ENCODE measurements at regions not wholly inside any gene's neighbourhood (a gene's known extent, or its start where the extent isn't known, plus 50 kb on each side); places are given as distances from the start of the nearest gene placed in this dataset.

DNA sequence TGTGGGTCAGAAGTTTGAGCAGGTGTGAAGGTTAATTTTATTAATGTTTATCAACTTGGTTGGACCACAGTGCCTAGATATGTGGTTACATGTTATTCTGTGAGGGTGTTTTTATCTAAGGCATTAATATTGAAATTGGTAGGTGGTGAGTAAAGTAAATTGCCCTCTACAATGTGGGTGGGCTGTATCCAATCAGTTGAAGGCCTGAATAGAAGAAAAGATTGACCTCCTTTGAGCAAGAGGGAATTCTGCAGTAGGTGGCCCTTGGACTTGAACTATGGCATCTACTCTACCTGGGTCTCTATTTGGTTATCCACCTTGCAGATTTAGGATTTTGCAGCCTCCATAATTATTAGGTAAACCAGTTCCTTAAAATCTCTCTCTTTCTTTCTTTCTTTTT is 356.8 kb upstream of the EEF2KMT start:
- Histone ChIP-seq H3K27ac (ENCODE audit: low read depth, low read length) (no peak overlapping the region), H3K36me3 (ENCODE audit: control insufficient read depth in 1 of 2, insufficient read depth in 2 of 2, low read length in 2 of 2) (no peaks in the 10 kb centered on the region), H3K4me1 (ENCODE audit: control insufficient read depth in 1 of 2, insufficient read depth in 2 of 2, low read length in 2 of 2) (no peaks in the 10 kb centered on the region), H4K20me1 (ENCODE audit: insufficient read depth) (no peaks in the 10 kb centered on the region), H2AFZ (ENCODE audit: low read depth, low read length, poor library complexity, severe bottlenecking) (no peak overlapping the region), H3K27me3 (ENCODE audit: insufficient read depth, low read length) (peaks cover 7% of the 10 kb centered on the region), H3K79me2 (ENCODE audit: insufficient read depth, low read length) (no peaks in the 10 kb centered on the region), H3K4me2 (ENCODE audit: low read length) (no peak overlapping the region), H3K9ac (ENCODE audit: low read length) (no peak overlapping the region), H3K9me3 (ENCODE audit: control insufficient read depth in 1 of 2, insufficient read depth in 1 of 2, low read depth in 1 of 2, low read length in 2 of 2) (no peaks in the 10 kb centered on the region), H3K4me3 (replicated peaks in 1 of 2; ENCODE audit: low read depth in 1 of 2, low read length in 2 of 2) (no peak overlapping the region), H3K9me2 (ENCODE audit: insufficient read depth) (no peaks in the 10 kb centered on the region)
- intact Hi-C loops (cut with micrococcal nuclease), result no loop called here
- TF ChIP-seq TCF7L2 (IDR thresholded peaks at IDR 0.05; ENCODE audit: borderline replicate concordance, extremely low read depth, insufficient read depth, insufficient read length) (no peak), SP1 (IDR thresholded peaks at IDR 0.05; ENCODE audit: low read depth) (no peak), EZH2 (IDR thresholded peaks at IDR 0.05) (no peak), YY1 (IDR thresholded peaks at IDR 0.05; ENCODE audit: extremely low read depth, insufficient replicate concordance, low read depth, low read length) (no peak), FOSL1 (IDR thresholded peaks at IDR 0.05; ENCODE audit: low read depth) (no peak), POLR2A (IDR thresholded peaks at IDR 0.05; ENCODE audit: borderline replicate concordance, extremely low read depth, insufficient read depth, insufficient read length) (no peak), ZNF274 (IDR thresholded peaks at IDR 0.05; ENCODE audit: low read depth, low read length) (no peak), RAD21 (IDR thresholded peaks at IDR 0.05; ENCODE audit: low read depth) (no peak), ZFX (IDR thresholded peaks at IDR 0.05) (no peak), EZH2phosphoT487 (IDR thresholded peaks at IDR 0.05; ENCODE audit: borderline replicate concordance) (no peak), CBX3 (IDR thresholded peaks at IDR 0.05; ENCODE audit: low read depth) (no peak), JUND (IDR thresholded peaks at IDR 0.05) (no peak), EGR1 (IDR thresholded peaks at IDR 0.05; ENCODE audit: low read depth) (no peak), SRF (IDR thresholded peaks at IDR 0.05; ENCODE audit: low read depth) (no peak), SIN3A (IDR thresholded peaks at IDR 0.05; ENCODE audit: low read depth) (no peak)
- TF ChIP-seq, protein P1, sequence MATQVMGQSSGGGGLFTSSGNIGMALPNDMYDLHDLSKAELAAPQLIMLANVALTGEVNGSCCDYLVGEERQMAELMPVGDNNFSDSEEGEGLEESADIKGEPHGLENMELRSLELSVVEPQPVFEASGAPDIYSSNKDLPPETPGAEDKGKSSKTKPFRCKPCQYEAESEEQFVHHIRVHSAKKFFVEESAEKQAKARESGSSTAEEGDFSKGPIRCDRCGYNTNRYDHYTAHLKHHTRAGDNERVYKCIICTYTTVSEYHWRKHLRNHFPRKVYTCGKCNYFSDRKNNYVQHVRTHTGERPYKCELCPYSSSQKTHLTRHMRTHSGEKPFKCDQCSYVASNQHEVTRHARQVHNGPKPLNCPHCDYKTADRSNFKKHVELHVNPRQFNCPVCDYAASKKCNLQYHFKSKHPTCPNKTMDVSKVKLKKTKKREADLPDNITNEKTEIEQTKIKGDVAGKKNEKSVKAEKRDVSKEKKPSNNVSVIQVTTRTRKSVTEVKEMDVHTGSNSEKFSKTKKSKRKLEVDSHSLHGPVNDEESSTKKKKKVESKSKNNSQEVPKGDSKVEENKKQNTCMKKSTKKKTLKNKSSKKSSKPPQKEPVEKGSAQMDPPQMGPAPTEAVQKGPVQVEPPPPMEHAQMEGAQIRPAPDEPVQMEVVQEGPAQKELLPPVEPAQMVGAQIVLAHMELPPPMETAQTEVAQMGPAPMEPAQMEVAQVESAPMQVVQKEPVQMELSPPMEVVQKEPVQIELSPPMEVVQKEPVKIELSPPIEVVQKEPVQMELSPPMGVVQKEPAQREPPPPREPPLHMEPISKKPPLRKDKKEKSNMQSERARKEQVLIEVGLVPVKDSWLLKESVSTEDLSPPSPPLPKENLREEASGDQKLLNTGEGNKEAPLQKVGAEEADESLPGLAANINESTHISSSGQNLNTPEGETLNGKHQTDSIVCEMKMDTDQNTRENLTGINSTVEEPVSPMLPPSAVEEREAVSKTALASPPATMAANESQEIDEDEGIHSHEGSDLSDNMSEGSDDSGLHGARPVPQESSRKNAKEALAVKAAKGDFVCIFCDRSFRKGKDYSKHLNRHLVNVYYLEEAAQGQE (IDR thresholded peaks at IDR 0.05; ENCODE audit: low read depth), result no peak
- TF ChIP-seq, protein P2, sequence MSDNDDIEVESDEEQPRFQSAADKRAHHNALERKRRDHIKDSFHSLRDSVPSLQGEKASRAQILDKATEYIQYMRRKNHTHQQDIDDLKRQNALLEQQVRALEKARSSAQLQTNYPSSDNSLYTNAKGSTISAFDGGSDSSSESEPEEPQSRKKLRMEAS (IDR thresholded peaks at IDR 0.05), result no peak
- TF ChIP-seq, protein P3, sequence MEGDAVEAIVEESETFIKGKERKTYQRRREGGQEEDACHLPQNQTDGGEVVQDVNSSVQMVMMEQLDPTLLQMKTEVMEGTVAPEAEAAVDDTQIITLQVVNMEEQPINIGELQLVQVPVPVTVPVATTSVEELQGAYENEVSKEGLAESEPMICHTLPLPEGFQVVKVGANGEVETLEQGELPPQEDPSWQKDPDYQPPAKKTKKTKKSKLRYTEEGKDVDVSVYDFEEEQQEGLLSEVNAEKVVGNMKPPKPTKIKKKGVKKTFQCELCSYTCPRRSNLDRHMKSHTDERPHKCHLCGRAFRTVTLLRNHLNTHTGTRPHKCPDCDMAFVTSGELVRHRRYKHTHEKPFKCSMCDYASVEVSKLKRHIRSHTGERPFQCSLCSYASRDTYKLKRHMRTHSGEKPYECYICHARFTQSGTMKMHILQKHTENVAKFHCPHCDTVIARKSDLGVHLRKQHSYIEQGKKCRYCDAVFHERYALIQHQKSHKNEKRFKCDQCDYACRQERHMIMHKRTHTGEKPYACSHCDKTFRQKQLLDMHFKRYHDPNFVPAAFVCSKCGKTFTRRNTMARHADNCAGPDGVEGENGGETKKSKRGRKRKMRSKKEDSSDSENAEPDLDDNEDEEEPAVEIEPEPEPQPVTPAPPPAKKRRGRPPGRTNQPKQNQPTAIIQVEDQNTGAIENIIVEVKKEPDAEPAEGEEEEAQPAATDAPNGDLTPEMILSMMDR (IDR thresholded peaks at IDR 0.05 in 2 of 3, conservative IDR thresholded peaks at IDR 0.05 in 1 of 3; ENCODE audit: borderline replicate concordance in 1 of 3, insufficient read depth in 1 of 3, low read depth in 2 of 3, low read length in 2 of 3), result no peak
- TF ChIP-seq, protein P4, sequence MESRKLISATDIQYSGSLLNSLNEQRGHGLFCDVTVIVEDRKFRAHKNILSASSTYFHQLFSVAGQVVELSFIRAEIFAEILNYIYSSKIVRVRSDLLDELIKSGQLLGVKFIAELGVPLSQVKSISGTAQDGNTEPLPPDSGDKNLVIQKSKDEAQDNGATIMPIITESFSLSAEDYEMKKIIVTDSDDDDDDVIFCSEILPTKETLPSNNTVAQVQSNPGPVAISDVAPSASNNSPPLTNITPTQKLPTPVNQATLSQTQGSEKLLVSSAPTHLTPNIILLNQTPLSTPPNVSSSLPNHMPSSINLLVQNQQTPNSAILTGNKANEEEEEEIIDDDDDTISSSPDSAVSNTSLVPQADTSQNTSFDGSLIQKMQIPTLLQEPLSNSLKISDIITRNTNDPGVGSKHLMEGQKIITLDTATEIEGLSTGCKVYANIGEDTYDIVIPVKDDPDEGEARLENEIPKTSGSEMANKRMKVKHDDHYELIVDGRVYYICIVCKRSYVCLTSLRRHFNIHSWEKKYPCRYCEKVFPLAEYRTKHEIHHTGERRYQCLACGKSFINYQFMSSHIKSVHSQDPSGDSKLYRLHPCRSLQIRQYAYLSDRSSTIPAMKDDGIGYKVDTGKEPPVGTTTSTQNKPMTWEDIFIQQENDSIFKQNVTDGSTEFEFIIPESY (IDR thresholded peaks at IDR 0.05; ENCODE audit: extremely low read depth, insufficient replicate concordance, low read length), result no peak
- TF ChIP-seq, protein P5, sequence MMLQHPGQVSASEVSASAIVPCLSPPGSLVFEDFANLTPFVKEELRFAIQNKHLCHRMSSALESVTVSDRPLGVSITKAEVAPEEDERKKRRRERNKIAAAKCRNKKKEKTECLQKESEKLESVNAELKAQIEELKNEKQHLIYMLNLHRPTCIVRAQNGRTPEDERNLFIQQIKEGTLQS (IDR thresholded peaks at IDR 0.05), result no peak
- ChIA-PET POLR2A (no interaction called here), RAD21 (ENCODE audit: low non-redundant PET in 1 of 2, low total read pairs in 2 of 2, uncharacterized antibody in 2 of 2, unreplicated experiment in 2 of 2) (no interaction called here), CTCF (no interaction called here)
- no peak for ATAC-seq
- no TSS peak for BruUV-seq (replicated peaks)
- no peak for DNase-seq (ENCODE audit: low read depth, low spot score)
